CD4-positive, alpha-beta memory T cell (primary cell): ENCODE measurements at regions not wholly inside any gene's neighbourhood (a gene's known extent, or its start where the extent isn't known, plus 50 kb on each side); places are given as distances from the start of the nearest gene placed in this dataset.
"Not testable (repeated sequence)": the region's sequence is repeated elsewhere in the genome, so short reads cannot be mapped to it uniquely, and the experiment has no call there.

ENCODE experiments used
- CTCF ChIA-PET: fragments of 350-600 bp; sonication (Branson Sonifier 250); formaldehyde crosslinking; loops from one replicate; lab custom pipeline; 2021; ENCODE audit warnings: inconsistent platforms; ENCODE audit not compliant: partially characterized antibody; lab: Charles Lee
- POLR2A ChIA-PET: fragments of 350-600 bp; sonication (Branson Sonifier 250); formaldehyde crosslinking; loops from one replicate; lab custom pipeline; 2021; ENCODE audit not compliant: partially characterized antibody; lab: Charles Lee
- DNase-seq, 5 donors: peaks; one replicate each; pipeline versions ENCODE4 v3.0.0 to v3.0.0-alpha.2; 2020 to 2022; ENCODE audit warnings: mixed read lengths in 1 of 5
- H3K27ac ChIP-seq: one replicate; pipeline ENCODE4 v1.7.0; 2013; ENCODE audit warnings: low read depth, low read length
- H3K27me3 ChIP-seq: 2 replicates; pipeline ENCODE4 v1.7.0; 2013; ENCODE audit warnings: mild to moderate bottlenecking, low read length, moderate library complexity; ENCODE audit not compliant: insufficient read depth
- H3K36me3 ChIP-seq: 2 replicates; pipeline ENCODE4 v1.7.0; 2013; ENCODE audit warnings: mild to moderate bottlenecking, low read length, moderate library complexity; ENCODE audit not compliant: insufficient read depth
- H3K4me1 ChIP-seq: 2 replicates; pipeline ENCODE4 v1.7.0; 2013; ENCODE audit warnings: mild to moderate bottlenecking, low read length, moderate library complexity; ENCODE audit not compliant: insufficient read depth
- H3K4me3 ChIP-seq, 2 donors: one replicate each; pipeline ENCODE4 v1.7.0; 2013; ENCODE audit warnings: low read length in 2 of 2, mild to moderate bottlenecking in 1 of 2
- H3K9me3 ChIP-seq, 2 donors: one replicate each; pipeline ENCODE4 v1.7.0; 2013; ENCODE audit warnings: low read length in 2 of 2, control low read depth in 1 of 2; ENCODE audit not compliant: control insufficient read depth in 1 of 2
- H3K27ac Mint-ChIP-seq, 7 donors: one replicate each; pipeline ENCODE4 v1.8.0; 2020 to 2021; ENCODE audit warnings: mixed read lengths in 7 of 7, mild to moderate bottlenecking in 6 of 7, inconsistent platforms in 3 of 7, moderate library complexity in 3 of 7
- H3K27me3 Mint-ChIP-seq, 2 donors: one replicate each; pipeline ENCODE4 v1.8.0; 2020 to 2021; ENCODE audit warnings: mixed read lengths in 2 of 2
- H3K36me3 Mint-ChIP-seq, 2 donors: one replicate each; pipeline ENCODE4 v1.8.0; 2020 to 2021; ENCODE audit warnings: mixed read lengths in 2 of 2, inconsistent platforms in 1 of 2, mild to moderate bottlenecking in 1 of 2
- H3K4me1 Mint-ChIP-seq, 4 donors: one replicate each; pipeline ENCODE4 v1.8.0; 2020 to 2021; ENCODE audit warnings: mixed read lengths in 4 of 4, mild to moderate bottlenecking in 1 of 4
- H3K4me3 Mint-ChIP-seq, 8 donors: one replicate each; pipeline ENCODE4 v1.8.0; 2020 to 2021; ENCODE audit warnings: mixed read lengths in 8 of 8, mild to moderate bottlenecking in 7 of 8, moderate library complexity in 6 of 8, inconsistent platforms in 3 of 8
- H3K9me3 Mint-ChIP-seq, 8 donors: one replicate each; pipeline ENCODE4 v1.8.0; 2020 to 2021; ENCODE audit warnings: mixed read lengths in 8 of 8, mild to moderate bottlenecking in 5 of 8, inconsistent platforms in 3 of 8, moderate library complexity in 1 of 8
- intact Hi-C: fragments of 100-400 bp; cut with micrococcal nuclease; formaldehyde crosslinking; loops from one replicate; pipeline ENCODE4 v1.15.1; 2023

DNA sequence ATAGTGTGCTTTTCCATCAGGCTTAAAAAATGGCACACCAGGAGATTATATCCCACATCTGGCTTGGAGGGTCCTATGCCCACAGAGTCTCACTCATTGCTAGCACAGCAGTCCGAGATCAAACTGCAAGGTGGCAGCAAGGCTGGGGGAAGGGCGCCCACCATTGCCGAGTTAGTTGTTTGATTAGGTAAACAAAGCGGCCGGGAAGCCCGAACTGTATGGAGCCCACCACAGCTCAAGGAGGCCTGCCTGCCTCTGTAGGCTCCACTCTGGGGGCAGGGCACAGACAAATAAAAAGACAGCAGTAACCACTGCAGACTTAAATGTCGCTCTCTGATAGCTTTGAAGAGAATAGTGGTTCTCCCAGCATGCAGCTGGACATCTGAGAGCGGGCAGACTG is 201.9 kb downstream of the COL12A1 start:
- H3K36me3 Mint-ChIP-seq, POLR2A ChIA-PET, H3K4me3 Mint-ChIP-seq, H3K4me1 Mint-ChIP-seq, H3K4me3 ChIP-seq, H3K27me3 ChIP-seq, CTCF ChIA-PET, H3K27ac Mint-ChIP-seq, H3K27ac ChIP-seq, H3K36me3 ChIP-seq, H3K4me1 ChIP-seq, H3K9me3 ChIP-seq, intact Hi-C loops, DNase-seq, H3K27me3 Mint-ChIP-seq: not testable (repeated sequence)
- peaks cover 2 to 15% (median 4%) of the 10 kb centered on the region in 8 donors for H3K9me3 Mint-ChIP-seq

DNA sequence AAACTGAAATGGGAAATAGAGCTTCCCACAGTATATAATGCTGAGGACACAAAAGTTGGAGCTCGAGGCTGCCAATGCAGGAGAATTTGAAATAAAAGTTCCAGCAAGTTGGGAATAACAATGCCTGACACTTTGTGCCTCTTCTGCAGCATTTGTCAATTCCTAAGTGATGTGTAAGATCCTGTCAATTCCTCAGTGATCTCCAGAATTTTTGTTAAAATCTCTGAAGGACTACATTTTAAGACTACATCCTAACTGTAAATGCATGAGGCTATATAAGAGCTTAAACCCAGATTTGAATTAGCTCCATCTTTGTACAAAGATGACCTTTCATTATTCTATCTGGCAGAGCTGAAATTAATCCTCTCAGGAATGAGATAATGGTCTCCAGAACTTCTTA is 208.2 kb downstream of the COL12A1 start:
- Histone ChIP-seq H3K4me1 (no peaks in the 10 kb centered on the region), H3K4me3 (no peak overlapping the region), H3K9me3 (no peaks in the 10 kb centered on the region), H3K27ac (no peak overlapping the region), H3K36me3 (no peaks in the 10 kb centered on the region), H3K27me3 (no peaks in the 10 kb centered on the region)
- DNase-seq, result no peak
- Mint-ChIP-seq H3K4me1 (no peaks in the 10 kb centered on the region), H3K27me3 (no peaks in the 10 kb centered on the region), H3K27ac (no peak overlapping the region), H3K9me3 (peaks cover 0 to 13% (median under 1%) of the 10 kb centered on the region in 8 donors), H3K36me3 (no peaks in the 10 kb centered on the region), H3K4me3 (no peak overlapping the region)
- CTCF ChIA-PET, result no interaction called here
- POLR2A ChIA-PET, result no interaction called here
- intact Hi-C loops, result no loop called here

DNA sequence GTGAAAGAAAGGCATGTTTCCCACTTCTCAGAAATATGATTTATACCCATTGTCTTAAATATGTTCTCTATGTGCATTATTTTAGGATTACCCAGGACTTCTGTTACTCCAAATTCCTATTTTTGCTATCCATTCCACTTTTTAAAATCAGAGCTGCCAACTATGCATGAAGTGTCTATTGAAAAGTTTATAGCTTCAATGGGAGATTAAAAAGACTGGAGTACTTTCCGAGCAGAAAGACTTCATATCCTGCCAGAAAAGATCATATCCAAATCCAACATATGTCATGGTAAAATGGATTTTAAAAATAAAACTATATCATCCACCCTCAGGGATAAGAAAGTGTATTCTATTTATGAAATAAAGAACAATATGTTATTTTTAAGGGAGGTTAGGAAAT is 212.7 kb downstream of the COL12A1 start:
- H3K27ac ChIP-seq, result no peak overlapping the region
- no peak overlapping the region for H3K4me3 Mint-ChIP-seq
- H3K27me3 ChIP-seq, result no peaks in the 10 kb centered on the region
- DNase-seq, result no peak
- no peaks in the 10 kb centered on the region for H3K36me3 Mint-ChIP-seq
- H3K4me1 Mint-ChIP-seq, result no peaks in the 10 kb centered on the region
- peaks cover 0 to 14% (median under 1%) of the 10 kb centered on the region in 8 donors for H3K9me3 Mint-ChIP-seq
- H3K4me3 ChIP-seq, result no peak overlapping the region
- CTCF ChIA-PET, result no interaction called here
- H3K27ac Mint-ChIP-seq, result no peak overlapping the region
- no peaks in the 10 kb centered on the region for H3K36me3 ChIP-seq
- intact Hi-C loops, result no loop called here
- no peaks in the 10 kb centered on the region for H3K27me3 Mint-ChIP-seq
- POLR2A ChIA-PET, result no interaction called here
- no peaks in the 10 kb centered on the region for H3K4me1 ChIP-seq
- H3K9me3 ChIP-seq, result no peaks in the 10 kb centered on the region

DNA sequence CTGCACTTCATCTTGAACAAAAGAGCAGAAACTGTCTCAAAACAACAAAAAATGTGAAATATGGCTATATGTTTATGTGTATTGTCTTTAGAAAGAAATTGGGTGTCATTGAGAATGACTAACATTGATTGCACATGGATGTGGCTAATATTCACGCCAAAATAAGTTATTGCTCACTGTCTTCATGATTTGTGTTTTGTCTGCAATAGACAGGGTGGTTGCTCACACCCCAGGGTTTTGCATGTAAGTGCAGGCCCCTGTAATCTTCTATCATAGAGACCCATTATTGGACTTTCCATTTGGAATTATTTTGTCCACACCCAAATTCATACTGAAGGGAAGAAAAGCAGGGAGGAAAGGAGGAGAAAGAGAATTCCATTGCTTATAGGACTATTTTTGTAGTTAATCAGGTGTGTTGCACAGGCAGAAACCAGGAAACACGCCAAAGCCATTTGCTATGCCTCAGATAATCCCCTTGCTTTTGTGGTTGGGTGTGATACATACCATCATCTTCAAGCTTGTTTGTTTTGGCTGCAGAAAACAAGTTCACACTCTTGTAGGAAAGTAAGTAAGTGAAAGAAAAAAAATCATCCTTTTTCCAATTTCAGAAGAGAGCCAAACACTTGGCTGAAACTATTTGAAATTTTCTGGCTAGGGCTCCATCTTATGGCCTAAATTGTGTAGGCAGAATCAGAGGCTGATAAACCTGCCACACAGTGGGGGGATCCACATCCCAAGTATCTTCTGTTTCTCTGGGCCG is 214.1 kb downstream of the COL12A1 start:
- Histone ChIP-seq H3K4me1 (no peaks in the 10 kb centered on the region), H3K27me3 (no peaks in the 10 kb centered on the region), H3K9me3 (no peaks in the 10 kb centered on the region), H3K36me3 (no peaks in the 10 kb centered on the region), H3K27ac (no peak overlapping the region), H3K4me3 (no peak overlapping the region)
- H3K27me3 Mint-ChIP-seq, result no peaks in the 10 kb centered on the region
- ChIA-PET CTCF (no interaction called here), POLR2A (no interaction called here)
- no peaks in the 10 kb centered on the region for H3K4me1 Mint-ChIP-seq
- no peak overlapping the region for H3K27ac Mint-ChIP-seq
- H3K9me3 Mint-ChIP-seq, result peaks cover 0 to 15% (median 1%) of the 10 kb centered on the region in 8 donors
- H3K4me3 Mint-ChIP-seq, result no peak overlapping the region
- no peak for DNase-seq
- intact Hi-C loops, result no loop called here
- H3K36me3 Mint-ChIP-seq, result no peaks in the 10 kb centered on the region

DNA sequence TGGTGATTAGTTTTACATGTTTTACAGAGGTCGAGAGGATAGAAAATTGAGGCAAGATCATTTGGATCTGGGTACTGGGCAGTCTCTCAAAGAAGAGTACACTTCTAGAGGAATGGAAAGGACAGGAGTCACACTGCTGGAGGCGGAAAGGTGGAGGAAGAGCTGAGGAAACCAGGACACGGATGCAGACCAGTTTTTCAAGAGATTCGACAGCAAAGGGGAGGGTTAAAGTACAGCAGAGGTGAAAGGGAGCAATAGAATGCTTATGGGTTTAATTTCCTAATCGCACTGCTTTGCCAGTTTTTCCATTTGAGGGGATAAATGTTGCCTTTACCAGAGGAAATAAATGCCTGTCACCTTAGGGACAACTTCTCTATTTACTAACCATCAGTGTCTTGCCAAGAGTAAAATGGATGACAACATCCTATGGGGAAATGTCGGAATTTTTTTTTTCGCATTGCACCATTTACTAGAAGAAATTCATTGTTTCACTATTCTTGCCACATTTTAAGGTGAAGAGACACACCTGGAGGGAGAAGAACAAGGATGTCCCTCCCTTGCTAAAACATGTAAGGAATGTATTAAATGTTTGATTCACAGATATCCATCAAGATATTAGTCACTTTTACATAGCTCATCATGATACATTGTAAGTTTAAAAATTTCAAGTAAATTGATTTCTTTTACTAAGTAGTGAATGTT is 226.6 kb downstream of the COL12A1 start:
- Histone ChIP-seq H3K36me3 (no peaks in the 10 kb centered on the region), H3K9me3 (no peaks in the 10 kb centered on the region), H3K27ac (no peak overlapping the region), H3K4me3 (no peak overlapping the region), H3K27me3 (no peaks in the 10 kb centered on the region), H3K4me1 (no peaks in the 10 kb centered on the region)
- Mint-ChIP-seq H3K27ac (no peak overlapping the region), H3K27me3 (no peaks in the 10 kb centered on the region), H3K4me1 (no peaks in the 10 kb centered on the region), H3K4me3 (no peak overlapping the region), H3K36me3 (no peaks in the 10 kb centered on the region), H3K9me3 (peaks cover 0 to 5% (median under 1%) of the 10 kb centered on the region in 8 donors)
- no peak for DNase-seq
- ChIA-PET CTCF (no interaction called here), POLR2A (no interaction called here)
- intact Hi-C loops, result no loop called here

DNA sequence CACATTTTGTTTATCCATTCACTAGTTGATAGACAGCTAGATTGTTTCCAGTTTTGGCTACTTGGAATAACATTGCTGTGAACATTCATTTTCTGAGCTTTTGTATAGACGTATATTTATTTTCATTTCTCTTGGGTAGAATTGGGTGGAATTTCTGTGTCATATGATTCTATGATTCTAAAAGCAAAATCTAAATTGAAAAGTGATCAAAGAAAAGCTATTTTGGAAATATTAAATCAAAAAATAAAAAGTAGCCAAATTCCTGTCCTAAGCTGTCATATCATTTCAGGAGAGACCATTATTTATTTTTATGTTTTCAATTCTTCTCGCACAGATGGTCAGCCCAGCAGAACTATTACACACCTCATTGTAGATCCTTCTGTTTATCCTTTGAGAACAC is 229.2 kb downstream of the COL12A1 start:
- DNase-seq, result no peak
- ChIA-PET CTCF (no interaction called here), POLR2A (no interaction called here)
- no peak overlapping the region for H3K27ac ChIP-seq
- no peaks in the 10 kb centered on the region for H3K4me1 Mint-ChIP-seq
- no peaks in the 10 kb centered on the region for H3K36me3 Mint-ChIP-seq
- no peaks in the 10 kb centered on the region for H3K36me3 ChIP-seq
- no peak overlapping the region for H3K4me3 Mint-ChIP-seq
- H3K4me1 ChIP-seq, result no peaks in the 10 kb centered on the region
- H3K27me3 Mint-ChIP-seq, result no peaks in the 10 kb centered on the region
- H3K9me3 Mint-ChIP-seq, result peaks cover 0 to 8% (median 2%) of the 10 kb centered on the region in 8 donors
- H3K27me3 ChIP-seq, result no peaks in the 10 kb centered on the region
- no peak overlapping the region for H3K27ac Mint-ChIP-seq
- no peaks in the 10 kb centered on the region for H3K9me3 ChIP-seq
- intact Hi-C loops, result no loop called here
- H3K4me3 ChIP-seq, result no peak overlapping the region

DNA sequence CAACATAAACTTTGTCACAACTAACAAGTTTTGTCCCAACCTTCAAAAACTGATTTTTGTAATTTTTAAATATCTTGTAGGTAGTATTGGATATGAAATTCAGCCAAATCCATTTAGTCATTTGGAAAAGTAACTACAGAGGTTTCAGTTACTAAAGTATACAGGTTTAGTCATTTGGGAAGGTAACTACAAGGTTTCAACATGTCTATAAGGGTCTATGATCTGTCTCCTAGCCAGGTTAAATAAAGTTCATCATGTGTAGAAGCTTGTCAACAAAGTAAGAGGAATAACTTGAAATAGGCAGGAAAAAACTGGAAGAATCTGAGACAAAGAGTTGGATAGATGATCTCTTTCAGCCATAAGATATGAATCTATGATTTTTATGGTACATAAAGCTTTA is 229.8 kb downstream of the COL12A1 start:
- no peak overlapping the region for H3K27ac ChIP-seq
- Mint-ChIP-seq H3K9me3 (peaks cover 0 to 8% (median 2%) of the 10 kb centered on the region in 8 donors), H3K4me3 (no peak overlapping the region), H3K36me3 (no peaks in the 10 kb centered on the region), H3K27ac (no peak overlapping the region), H3K4me1 (no peaks in the 10 kb centered on the region), H3K27me3 (no peaks in the 10 kb centered on the region)
- no peaks in the 10 kb centered on the region for H3K9me3 ChIP-seq
- ChIA-PET CTCF (no interaction called here), POLR2A (no interaction called here)
- H3K4me3 ChIP-seq, result no peak overlapping the region
- intact Hi-C loops, result no loop called here
- no peaks in the 10 kb centered on the region for H3K27me3 ChIP-seq
- H3K4me1 ChIP-seq, result no peaks in the 10 kb centered on the region
- DNase-seq, result no peak
- no peaks in the 10 kb centered on the region for H3K36me3 ChIP-seq
